HEK293 (cell line): ENCODE measurements at regions not wholly inside any gene's neighbourhood (a gene's known extent, or its start where the extent isn't known, plus 50 kb on each side); places are given as distances from the start of the nearest gene placed in this dataset.

Experiments
- CTCF ChIP-seq: fragments of 450-650 bp; formaldehyde crosslinking; IDR thresholded peaks from 2 replicates; pipeline ENCODE4 v1.5.1; 2016; ENCODE audit warnings: missing biosample characterization, missing genetic modification characterization
- HOXD13 ChIP-seq: sonication (generic); formaldehyde crosslinking; IDR thresholded peaks from 2 replicates; pipeline ENCODE4 v1.8.0; 2022; ENCODE audit warnings: missing genetic modification reagents, borderline replicate concordance
- MZF1 ChIP-seq: fragments of 450-650 bp; formaldehyde crosslinking; IDR thresholded peaks from 2 replicates; pipeline ENCODE4 v1.5.1; 2017; ENCODE audit warnings: missing biosample characterization, missing genetic modification characterization, borderline replicate concordance
- OVOL3 ChIP-seq: fragments of 450-650 bp; formaldehyde crosslinking; IDR thresholded peaks from 2 replicates; pipeline ENCODE4 v1.5.1; 2016; ENCODE audit warnings: missing biosample characterization, missing genetic modification characterization
- SP3 ChIP-seq: fragments of 450-650 bp; formaldehyde crosslinking; IDR thresholded peaks from 2 replicates; pipeline ENCODE4 v1.5.1; 2016; ENCODE audit warnings: missing biosample characterization, missing genetic modification characterization
- ZFP37 ChIP-seq: fragments of 450-650 bp; formaldehyde crosslinking; IDR thresholded peaks from 2 replicates; pipeline ENCODE4 v1.5.1; 2016; ENCODE audit warnings: missing biosample characterization, missing genetic modification characterization
- ZNF112 ChIP-seq: fragments of 450-650 bp; formaldehyde crosslinking; IDR thresholded peaks from 2 replicates; pipeline ENCODE4 v1.5.0; 2017; ENCODE audit warnings: missing biosample characterization, missing genetic modification characterization
- ZNF24 ChIP-seq: fragments of 450-650 bp; formaldehyde crosslinking; IDR thresholded peaks from 2 replicates; pipeline ENCODE4 v1.5.1; 2016; ENCODE audit warnings: missing biosample characterization, missing genetic modification characterization
- ZNF274 ChIP-seq, 2 experiments: fragments of 200-500 bp in 1 of 2; fragments of 450-650 bp in 1 of 2; sonication (Bioruptor generic) in 1 of 2; formaldehyde crosslinking in 1 of 2; IDR thresholded peaks; 2 replicates each; pipeline versions ENCODE4 v1.5.1 to v1.6.1; 2014 to 2016; ENCODE audit warnings: borderline replicate concordance in 1 of 2, inconsistent platforms in 1 of 2, low read length in 1 of 2, missing biosample characterization in 1 of 2, missing genetic modification characterization in 1 of 2
- ZNF624 ChIP-seq: fragments of 450-650 bp; formaldehyde crosslinking; IDR thresholded peaks from 2 replicates; pipeline ENCODE4 v1.5.1; 2017; ENCODE audit warnings: missing biosample characterization, missing genetic modification characterization
- ZNF670 ChIP-seq: fragments of 450-650 bp; formaldehyde crosslinking; IDR thresholded peaks from 2 replicates; pipeline ENCODE4 v1.5.1; 2016; ENCODE audit warnings: missing biosample characterization, missing genetic modification characterization, low read depth
- ZNF776 ChIP-seq: fragments of 450-650 bp; formaldehyde crosslinking; IDR thresholded peaks from 2 replicates; pipeline ENCODE4 v1.5.0; 2017; ENCODE audit warnings: missing biosample characterization, missing genetic modification characterization, borderline replicate concordance
- ZNF791 ChIP-seq: fragments of 450-650 bp; formaldehyde crosslinking; IDR thresholded peaks from 2 replicates; pipeline ENCODE4 v1.5.1; 2016; ENCODE audit warnings: missing biosample characterization, missing genetic modification characterization

GRCh38 chr2:5937851-5938565 lies 245.8 kb downstream of the SOX11 start:
- TF ChIP-seq ZNF791 (tag by site-specific recombination): no peak
- TF ChIP-seq ZNF776: no peak
- no peak for TF ChIP-seq ZNF112 (tag by site-specific recombination)
- no peak for TF ChIP-seq CTCF
- TF ChIP-seq SP3 (tag by site-specific recombination): no peak
- no peak for TF ChIP-seq MZF1 (tag by site-specific recombination)
- TF ChIP-seq HOXD13: no peak
- TF ChIP-seq ZFP37 (tag by site-specific recombination): no peak
- no peak for TF ChIP-seq ZNF274 (IDR thresholded peaks at IDR 0.05; ENCODE audit: low read length)
- TF ChIP-seq ZNF274 (tag by site-specific recombination; IDR thresholded peaks at IDR 0.05; ENCODE audit: borderline replicate concordance): no peak
- no peak for TF ChIP-seq ZNF670 (tag by site-specific recombination)
- no peak for TF ChIP-seq OVOL3
- TF ChIP-seq ZNF624 (tag by site-specific recombination): no peak
- TF ChIP-seq ZNF24 (tag by site-specific recombination): no peak
